Sigmoid colon (tissue), 4 donors: ENCODE measurements at regions not wholly inside any gene's neighbourhood (a gene's known extent, or its start where the extent isn't known, plus 50 kb on each side); places are given as distances from the start of the nearest gene placed in this dataset.

Experiments
- EP300 ChIP-seq, 4 donors: sonication (generic); formaldehyde crosslinking; IDR thresholded peaks; one replicate each; pipeline ENCODE4 v1.6.1; 2017; ENCODE audit warnings: antibody characterized with exemption in 4 of 4
- POLR2A ChIP-seq, 2 donors: fragments of 450-650 bp; IDR thresholded peaks; one replicate each; pipeline ENCODE4 v1.6.1; 2016; ENCODE audit warnings: antibody characterized with exemption in 2 of 2, mild to moderate bottlenecking in 2 of 2, moderate library complexity in 2 of 2
- TF ChIP-seq, protein P1 (sequence below), 4 experiments: fragments of 450-650 bp in 3 of 4; fragments of 200-600 bp in 1 of 4; IDR thresholded peaks; one replicate each; pipeline ENCODE4 v1.5.1; 2016 to 2019; ENCODE audit warnings: antibody characterized with exemption in 4 of 4, mild to moderate bottlenecking in 3 of 4, moderate library complexity in 2 of 4

GRCh38 chr2:22991844-22992243 is 393.1 kb upstream of the KLHL29 start:
- TF ChIP-seq EP300 (IDR thresholded peaks at IDR 0.05) (no peak), POLR2A (IDR thresholded peaks at IDR 0.05) (no peak)
- TF ChIP-seq, protein P1, sequence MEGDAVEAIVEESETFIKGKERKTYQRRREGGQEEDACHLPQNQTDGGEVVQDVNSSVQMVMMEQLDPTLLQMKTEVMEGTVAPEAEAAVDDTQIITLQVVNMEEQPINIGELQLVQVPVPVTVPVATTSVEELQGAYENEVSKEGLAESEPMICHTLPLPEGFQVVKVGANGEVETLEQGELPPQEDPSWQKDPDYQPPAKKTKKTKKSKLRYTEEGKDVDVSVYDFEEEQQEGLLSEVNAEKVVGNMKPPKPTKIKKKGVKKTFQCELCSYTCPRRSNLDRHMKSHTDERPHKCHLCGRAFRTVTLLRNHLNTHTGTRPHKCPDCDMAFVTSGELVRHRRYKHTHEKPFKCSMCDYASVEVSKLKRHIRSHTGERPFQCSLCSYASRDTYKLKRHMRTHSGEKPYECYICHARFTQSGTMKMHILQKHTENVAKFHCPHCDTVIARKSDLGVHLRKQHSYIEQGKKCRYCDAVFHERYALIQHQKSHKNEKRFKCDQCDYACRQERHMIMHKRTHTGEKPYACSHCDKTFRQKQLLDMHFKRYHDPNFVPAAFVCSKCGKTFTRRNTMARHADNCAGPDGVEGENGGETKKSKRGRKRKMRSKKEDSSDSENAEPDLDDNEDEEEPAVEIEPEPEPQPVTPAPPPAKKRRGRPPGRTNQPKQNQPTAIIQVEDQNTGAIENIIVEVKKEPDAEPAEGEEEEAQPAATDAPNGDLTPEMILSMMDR (IDR thresholded peaks at IDR 0.05) = no peak
